ENCODE measurements at regions not wholly inside any gene's neighbourhood (a gene's known extent, or its start where the extent isn't known, plus 50 kb on each side); places are given as distances from the start of the nearest gene placed in this dataset.
A peak's percentile ranks its signal among the peaks of the same experiment; 100 is the strongest.

DNA sequence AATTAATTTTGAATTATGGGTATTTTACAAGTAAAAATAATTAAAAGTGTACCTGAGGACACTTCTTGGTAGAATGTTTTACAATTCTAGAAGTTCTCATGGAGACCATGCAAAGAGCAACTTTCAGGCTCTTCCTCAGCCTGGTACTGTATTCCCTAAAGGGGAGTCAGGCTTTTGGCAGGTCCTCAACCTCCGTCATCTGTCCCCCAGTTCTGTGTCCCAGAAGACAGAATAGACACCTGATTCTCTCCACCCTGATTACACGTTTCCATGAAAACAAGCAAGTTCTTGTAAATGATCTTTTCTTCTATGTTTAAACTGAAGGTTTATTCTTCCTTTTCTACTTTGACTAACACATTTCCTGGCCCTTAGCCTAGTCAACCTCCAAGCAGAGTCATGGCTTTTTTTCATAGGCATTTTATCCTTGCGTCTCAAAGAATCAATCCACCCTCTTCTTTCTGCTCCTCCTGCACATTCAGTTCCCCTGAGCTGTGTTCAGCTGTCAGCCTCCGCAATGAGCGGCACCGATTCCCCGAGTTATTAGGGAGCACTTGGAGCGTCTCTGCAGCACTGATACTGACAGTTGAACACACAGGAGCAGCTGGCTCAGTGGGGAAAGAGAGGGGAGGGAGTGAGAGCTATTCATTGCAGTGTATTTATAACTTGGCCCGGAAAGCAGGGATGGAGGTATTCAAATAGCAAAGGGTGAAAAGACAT is 1082.4 kb upstream of the MAP3K7 start:
- POLR2A ChIA-PET = no interaction called here
- DNase-seq (ENCODE audit: low read depth in 1 of 2, low spot score in 1 of 2) = no peak
- WGBS (ENCODE audit: missing lambda C conversion rate) = 37% methylated on average over 9 of the region's 9 CpGs
- H3K9me3 ChIP-seq = no peaks in the 10 kb centered on the region
- no peak for FAIRE-seq
- CTCF ChIA-PET = no interaction called here
- no peak overlapping the region for H3K4me2 ChIP-seq
- H3K27ac ChIP-seq = no peak overlapping the region
- ATAC-seq = no peak
- H3K4me3 ChIP-seq = no peak overlapping the region
- TF ChIP-seq NPAS2 (CRISPR knock-in tag; IDR thresholded peaks at IDR 0.05; ENCODE audit: borderline replicate concordance) (no peak), MAFK (IDR thresholded peaks at IDR 0.05; ENCODE audit: partially characterized antibody) (no peak), ZSCAN20 (CRISPR knock-in tag; IDR thresholded peaks at IDR 0.05) (no peak), MAZ (IDR thresholded peaks at IDR 0.05; ENCODE audit: borderline replicate concordance, low read depth, low read length) (no peak), KDM5A (IDR thresholded peaks at IDR 0.05) (no peak)
- no peaks in the 10 kb centered on the region for H3K4me1 ChIP-seq

DNA sequence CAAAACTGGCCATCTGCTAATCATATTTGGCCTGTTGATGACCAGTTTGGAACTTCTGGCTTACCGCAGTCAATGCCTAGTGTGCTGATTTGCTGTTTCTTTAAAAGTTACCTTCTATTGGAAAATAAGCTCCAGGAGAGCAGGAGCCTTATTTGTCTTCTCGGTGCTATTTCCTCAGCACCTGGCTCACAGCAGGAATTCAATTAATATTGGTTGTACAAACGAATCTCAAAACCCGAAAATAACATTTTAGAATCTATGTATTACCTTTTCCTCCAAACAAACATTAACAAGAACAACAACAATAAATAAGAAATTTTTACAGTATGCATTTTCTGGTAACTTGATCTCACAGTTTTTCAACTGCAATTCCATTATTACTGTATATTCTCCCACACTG is 1080.7 kb upstream of the MAP3K7 start:
- no peak for TF ChIP-seq ZNF302 (CRISPR knock-in tag; IDR thresholded peaks at IDR 0.05)
- no peak for TF ChIP-seq HOXB13 (CRISPR knock-in tag; IDR thresholded peaks at IDR 0.05; ENCODE audit: low read depth)
- no peak for TF ChIP-seq TP53 (CRISPR knock-in tag; IDR thresholded peaks at IDR 0.05)
- TF ChIP-seq PHF8 (IDR thresholded peaks at IDR 0.05; ENCODE audit: borderline replicate concordance, low read depth) = no peak
- no peak for TF ChIP-seq CHD2 (IDR thresholded peaks at IDR 0.05; ENCODE audit: low read length, partially characterized antibody)
- TF ChIP-seq, protein P1, sequence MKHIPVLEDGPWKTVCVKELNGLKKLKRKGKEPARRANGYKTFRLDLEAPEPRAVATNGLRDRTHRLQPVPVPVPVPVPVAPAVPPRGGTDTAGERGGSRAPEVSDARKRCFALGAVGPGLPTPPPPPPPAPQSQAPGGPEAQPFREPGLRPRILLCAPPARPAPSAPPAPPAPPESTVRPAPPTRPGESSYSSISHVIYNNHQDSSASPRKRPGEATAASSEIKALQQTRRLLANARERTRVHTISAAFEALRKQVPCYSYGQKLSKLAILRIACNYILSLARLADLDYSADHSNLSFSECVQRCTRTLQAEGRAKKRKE (CRISPR knock-in tag; IDR thresholded peaks at IDR 0.05; ENCODE audit: low read depth) = no peak
- no peak for TF ChIP-seq RAD21 (conservative IDR thresholded peaks at IDR 0.05 in 1 of 2, IDR thresholded peaks at IDR 0.05 in 1 of 2)
- TF ChIP-seq GATA3 (IDR thresholded peaks at IDR 0.05; ENCODE audit: borderline replicate concordance) = no peak
- no peak for TF ChIP-seq RFX5 (IDR thresholded peaks at IDR 0.05)
- TF ChIP-seq HOXA7 (CRISPR knock-in tag; IDR thresholded peaks at IDR 0.05) = no peak
- DNase-seq (ENCODE audit: low read depth in 1 of 2, low spot score in 1 of 2) (no peak), FAIRE-seq (no peak), ATAC-seq (no peak)
- H3K4me1 ChIP-seq = no peaks in the 10 kb centered on the region
- H3K4me3 ChIP-seq = no peak overlapping the region
- POLR2A ChIA-PET = no interaction called here
- H3K4me2 ChIP-seq = no peak overlapping the region
- WGBS (ENCODE audit: missing lambda C conversion rate) = 16% methylated on average over 4 of the region's 4 CpGs
- CTCF ChIA-PET = no interaction called here
- H3K9me3 ChIP-seq = no peaks in the 10 kb centered on the region
- H3K27ac ChIP-seq = no peak overlapping the region

DNA sequence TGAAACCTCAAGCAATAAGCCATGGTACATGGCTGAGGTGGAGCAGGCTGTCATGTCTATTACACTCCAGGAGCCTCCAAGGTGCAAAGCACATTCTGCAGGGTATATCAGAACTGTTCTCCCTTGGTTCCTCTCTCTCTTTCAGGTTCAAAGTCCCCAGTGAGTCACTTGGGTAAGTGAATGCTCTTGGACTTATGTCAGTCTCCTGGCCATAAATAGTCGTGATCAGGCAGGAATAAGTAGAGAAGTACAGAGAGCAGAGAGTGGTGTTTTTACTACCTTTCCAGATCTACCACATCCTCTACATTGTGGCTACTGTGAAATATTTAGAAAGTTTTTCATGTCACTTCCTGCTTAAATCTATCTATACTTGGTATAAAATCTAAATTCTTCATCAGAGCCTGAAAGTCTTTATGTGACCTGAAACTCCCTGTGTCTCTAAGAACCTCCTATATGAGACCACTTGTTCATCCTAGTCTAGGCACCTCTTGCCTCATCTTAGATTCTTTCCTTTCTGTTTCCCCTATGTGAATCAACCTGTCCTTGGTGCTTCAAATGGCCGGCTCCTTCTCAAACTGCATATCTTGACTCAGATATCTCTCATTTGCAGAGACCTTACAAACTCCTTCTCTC is 1077.6 kb upstream of the MAP3K7 start:
- ATAC-seq (no peak), DNase-seq (ENCODE audit: low read depth in 1 of 2, low spot score in 1 of 2) (peak in 1 of 2 experiments; percentile 1), FAIRE-seq (no peak)
- 3% methylated on average over 2 of the region's 2 CpGs for WGBS (ENCODE audit: missing lambda C conversion rate)
- H3K27ac ChIP-seq = no peak overlapping the region
- H3K4me1 ChIP-seq = no peaks in the 10 kb centered on the region
- H3K9me3 ChIP-seq = no peaks in the 10 kb centered on the region
- H3K4me2 ChIP-seq = no peak overlapping the region
- CTCF ChIA-PET = no interaction called here
- POLR2A ChIA-PET = no interaction called here
- no peak overlapping the region for H3K4me3 ChIP-seq
- TF ChIP-seq HEYL (CRISPR knock-in tag; IDR thresholded peaks at IDR 0.05) (no peak), ZFP36 (IDR thresholded peaks at IDR 0.05; ENCODE audit: borderline replicate concordance, partially characterized antibody) (no peak), NPAS2 (CRISPR knock-in tag; IDR thresholded peaks at IDR 0.05; ENCODE audit: borderline replicate concordance) (no peak), MAFK (IDR thresholded peaks at IDR 0.05; ENCODE audit: partially characterized antibody) (no peak), NR3C1 (IDR thresholded peaks at IDR 0.05) (no peak), ESRRA (IDR thresholded peaks at IDR 0.05; ENCODE audit: borderline replicate concordance, low read length) (no peak), BHLHE40 (IDR thresholded peaks at IDR 0.05; ENCODE audit: low read depth, low read length) (no peak), SMC3 (IDR thresholded peaks at IDR 0.05) (no peak), FOSL2 (IDR thresholded peaks at IDR 0.05) (no peak), FOSL2 (CRISPR knock-in tag; IDR thresholded peaks at IDR 0.05) (no peak), CBX2 (IDR thresholded peaks at IDR 0.05; ENCODE audit: borderline replicate concordance, low read depth) (no peak)
- TF ChIP-seq, protein P2, sequence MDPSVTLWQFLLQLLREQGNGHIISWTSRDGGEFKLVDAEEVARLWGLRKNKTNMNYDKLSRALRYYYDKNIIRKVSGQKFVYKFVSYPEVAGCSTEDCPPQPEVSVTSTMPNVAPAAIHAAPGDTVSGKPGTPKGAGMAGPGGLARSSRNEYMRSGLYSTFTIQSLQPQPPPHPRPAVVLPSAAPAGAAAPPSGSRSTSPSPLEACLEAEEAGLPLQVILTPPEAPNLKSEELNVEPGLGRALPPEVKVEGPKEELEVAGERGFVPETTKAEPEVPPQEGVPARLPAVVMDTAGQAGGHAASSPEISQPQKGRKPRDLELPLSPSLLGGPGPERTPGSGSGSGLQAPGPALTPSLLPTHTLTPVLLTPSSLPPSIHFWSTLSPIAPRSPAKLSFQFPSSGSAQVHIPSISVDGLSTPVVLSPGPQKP (IDR thresholded peaks at IDR 0.05; ENCODE audit: low read depth, low read length) = no peak
- TF ChIP-seq, protein P3, sequence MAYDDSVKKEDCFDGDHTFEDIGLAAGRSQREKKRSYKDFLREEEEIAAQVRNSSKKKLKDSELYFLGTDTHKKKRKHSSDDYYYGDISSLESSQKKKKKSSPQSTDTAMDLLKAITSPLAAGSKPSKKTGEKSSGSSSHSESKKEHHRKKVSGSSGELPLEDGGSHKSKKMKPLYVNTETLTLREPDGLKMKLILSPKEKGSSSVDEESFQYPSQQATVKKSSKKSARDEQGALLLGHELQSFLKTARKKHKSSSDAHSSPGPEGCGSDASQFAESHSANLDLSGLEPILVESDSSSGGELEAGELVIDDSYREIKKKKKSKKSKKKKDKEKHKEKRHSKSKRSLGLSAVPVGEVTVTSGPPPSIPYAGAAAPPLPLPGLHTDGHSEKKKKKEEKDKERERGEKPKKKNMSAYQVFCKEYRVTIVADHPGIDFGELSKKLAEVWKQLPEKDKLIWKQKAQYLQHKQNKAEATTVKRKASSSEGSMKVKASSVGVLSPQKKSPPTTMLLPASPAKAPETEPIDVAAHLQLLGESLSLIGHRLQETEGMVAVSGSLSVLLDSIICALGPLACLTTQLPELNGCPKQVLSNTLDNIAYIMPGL (CRISPR knock-in tag; IDR thresholded peaks at IDR 0.05; ENCODE audit: borderline replicate concordance) = no peak
- TF ChIP-seq, protein P1 (CRISPR knock-in tag; IDR thresholded peaks at IDR 0.05; ENCODE audit: low read depth) = no peak
- TF ChIP-seq, protein P4, sequence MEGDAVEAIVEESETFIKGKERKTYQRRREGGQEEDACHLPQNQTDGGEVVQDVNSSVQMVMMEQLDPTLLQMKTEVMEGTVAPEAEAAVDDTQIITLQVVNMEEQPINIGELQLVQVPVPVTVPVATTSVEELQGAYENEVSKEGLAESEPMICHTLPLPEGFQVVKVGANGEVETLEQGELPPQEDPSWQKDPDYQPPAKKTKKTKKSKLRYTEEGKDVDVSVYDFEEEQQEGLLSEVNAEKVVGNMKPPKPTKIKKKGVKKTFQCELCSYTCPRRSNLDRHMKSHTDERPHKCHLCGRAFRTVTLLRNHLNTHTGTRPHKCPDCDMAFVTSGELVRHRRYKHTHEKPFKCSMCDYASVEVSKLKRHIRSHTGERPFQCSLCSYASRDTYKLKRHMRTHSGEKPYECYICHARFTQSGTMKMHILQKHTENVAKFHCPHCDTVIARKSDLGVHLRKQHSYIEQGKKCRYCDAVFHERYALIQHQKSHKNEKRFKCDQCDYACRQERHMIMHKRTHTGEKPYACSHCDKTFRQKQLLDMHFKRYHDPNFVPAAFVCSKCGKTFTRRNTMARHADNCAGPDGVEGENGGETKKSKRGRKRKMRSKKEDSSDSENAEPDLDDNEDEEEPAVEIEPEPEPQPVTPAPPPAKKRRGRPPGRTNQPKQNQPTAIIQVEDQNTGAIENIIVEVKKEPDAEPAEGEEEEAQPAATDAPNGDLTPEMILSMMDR (IDR thresholded peaks at IDR 0.05) = no peak
